ENCODE measurements at regions not wholly inside any gene's neighbourhood (a gene's known extent, or its start where the extent isn't known, plus 50 kb on each side); places are given as distances from the start of the nearest gene placed in this dataset.

DNA sequence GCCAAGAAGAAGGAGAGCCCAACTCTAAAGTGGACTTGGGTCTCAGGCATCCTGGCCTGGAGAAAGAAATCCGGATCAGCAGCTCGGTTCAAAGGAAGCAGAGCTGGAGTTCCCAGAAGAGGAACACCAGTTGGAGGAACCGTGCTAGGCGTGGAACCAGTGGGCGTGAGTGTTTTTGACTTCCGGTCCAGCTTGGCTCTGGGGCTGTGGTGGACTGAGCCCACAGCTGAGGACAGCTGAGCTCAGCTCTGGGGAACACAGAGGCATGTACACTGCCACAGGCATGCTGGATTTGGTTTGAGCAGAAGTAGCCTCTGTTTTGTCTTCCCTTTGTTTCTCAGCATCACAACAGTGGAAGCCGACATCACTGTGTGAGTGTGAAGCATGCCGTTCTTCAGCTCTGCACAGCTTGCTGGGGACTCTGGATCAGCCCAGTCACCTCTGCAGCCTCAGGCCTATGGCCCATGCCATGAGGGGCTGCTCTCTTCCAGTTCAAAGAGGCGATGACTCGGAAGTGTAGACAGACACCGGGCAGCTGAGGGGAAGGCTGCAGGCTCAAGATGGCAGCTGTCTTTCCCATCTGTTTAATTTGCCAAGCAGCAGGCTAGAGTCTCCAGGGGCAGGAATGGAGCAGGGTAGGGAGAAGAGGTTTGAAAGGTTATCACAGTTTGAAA, 185.8 kb upstream of the UBE3A start:
- no peak for TF ChIP-seq POLR2AphosphoS5 (IDR thresholded peaks at IDR 0.05)
- TF ChIP-seq, protein P1, sequence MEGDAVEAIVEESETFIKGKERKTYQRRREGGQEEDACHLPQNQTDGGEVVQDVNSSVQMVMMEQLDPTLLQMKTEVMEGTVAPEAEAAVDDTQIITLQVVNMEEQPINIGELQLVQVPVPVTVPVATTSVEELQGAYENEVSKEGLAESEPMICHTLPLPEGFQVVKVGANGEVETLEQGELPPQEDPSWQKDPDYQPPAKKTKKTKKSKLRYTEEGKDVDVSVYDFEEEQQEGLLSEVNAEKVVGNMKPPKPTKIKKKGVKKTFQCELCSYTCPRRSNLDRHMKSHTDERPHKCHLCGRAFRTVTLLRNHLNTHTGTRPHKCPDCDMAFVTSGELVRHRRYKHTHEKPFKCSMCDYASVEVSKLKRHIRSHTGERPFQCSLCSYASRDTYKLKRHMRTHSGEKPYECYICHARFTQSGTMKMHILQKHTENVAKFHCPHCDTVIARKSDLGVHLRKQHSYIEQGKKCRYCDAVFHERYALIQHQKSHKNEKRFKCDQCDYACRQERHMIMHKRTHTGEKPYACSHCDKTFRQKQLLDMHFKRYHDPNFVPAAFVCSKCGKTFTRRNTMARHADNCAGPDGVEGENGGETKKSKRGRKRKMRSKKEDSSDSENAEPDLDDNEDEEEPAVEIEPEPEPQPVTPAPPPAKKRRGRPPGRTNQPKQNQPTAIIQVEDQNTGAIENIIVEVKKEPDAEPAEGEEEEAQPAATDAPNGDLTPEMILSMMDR (IDR thresholded peaks at IDR 0.05), result no peak

Measured in transverse colon (tissue), 4 donors.